Right lobe of liver (tissue), 4 donors: ENCODE measurements at regions not wholly inside any gene's neighbourhood (a gene's known extent, or its start where the extent isn't known, plus 50 kb on each side); places are given as distances from the start of the nearest gene placed in this dataset.

Source experiments
- CTCF ChIP-seq, 4 donors: fragments of 200-600 bp in 3 of 4; fragments of 450-650 bp in 1 of 4; IDR thresholded peaks; one replicate each; pipeline versions ENCODE4 v1.5.1 to v1.8.0; 2016 to 2022; ENCODE audit warnings: antibody characterized with exemption in 4 of 4, mild to moderate bottlenecking in 2 of 4
- POLR2A ChIP-seq: fragments of 450-650 bp; IDR thresholded peaks from one replicate; pipeline ENCODE4 v1.6.1; 2017; ENCODE audit warnings: antibody characterized with exemption, mild to moderate bottlenecking
- donor health status: DM: no; HTN: no; CAD: no.
- donor health status: DM: no; HTN: no; CAD: no.
- donor health status: DM: no; HTN: yes; CAD: no.

GRCh38 chr10:55024713-55025112 lies 223.7 kb upstream of the PCDH15 start:
- no peak for TF ChIP-seq POLR2A
- TF ChIP-seq CTCF (IDR thresholded peaks at IDR 0.05): no peak
